ENCODE measurements at regions not wholly inside any gene's neighbourhood (a gene's known extent, or its start where the extent isn't known, plus 50 kb on each side); places are given as distances from the start of the nearest gene placed in this dataset.
"Not testable (repeated sequence)": the region's sequence is repeated elsewhere in the genome, so short reads cannot be mapped to it uniquely, and the experiment has no call there.

DNA sequence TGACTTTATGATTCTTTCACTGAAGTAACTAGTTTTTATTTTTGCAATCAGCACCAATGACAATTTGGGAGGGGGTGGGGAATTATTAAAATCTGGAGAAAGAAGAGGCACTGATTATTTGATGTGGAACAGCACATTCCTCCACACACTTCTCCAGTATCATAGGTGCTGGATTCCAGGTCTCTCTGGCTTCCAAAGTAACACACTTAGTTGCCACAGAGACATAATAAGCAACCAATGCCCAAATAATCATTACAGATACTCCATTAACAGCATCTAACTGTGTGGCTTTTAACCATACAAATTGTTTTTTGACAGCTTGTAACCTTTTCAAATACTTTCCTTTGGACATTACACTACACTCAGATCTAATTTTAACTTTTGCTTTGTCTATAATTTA lies 131.0 kb upstream of the CDIN1 start:
- Histone ChIP-seq H3K4me3 (ENCODE audit: low read length) (no peak overlapping the region), H3K9me3 (replicated peaks; ENCODE audit: control insufficient read depth, low read depth, low read length) (no peaks in the 10 kb centered on the region), H3K27ac (ENCODE audit: low read length) (no peak overlapping the region), H3K4me1 (ENCODE audit: control insufficient read depth, insufficient read depth, low read length) (no peaks in the 10 kb centered on the region), H3K36me3 (ENCODE audit: control insufficient read depth, insufficient read depth, low read length) (no peaks in the 10 kb centered on the region), H3K27me3 (ENCODE audit: control insufficient read depth, insufficient read depth, low read length) (no peaks in the 10 kb centered on the region)
- no peak for DNase-seq

DNA sequence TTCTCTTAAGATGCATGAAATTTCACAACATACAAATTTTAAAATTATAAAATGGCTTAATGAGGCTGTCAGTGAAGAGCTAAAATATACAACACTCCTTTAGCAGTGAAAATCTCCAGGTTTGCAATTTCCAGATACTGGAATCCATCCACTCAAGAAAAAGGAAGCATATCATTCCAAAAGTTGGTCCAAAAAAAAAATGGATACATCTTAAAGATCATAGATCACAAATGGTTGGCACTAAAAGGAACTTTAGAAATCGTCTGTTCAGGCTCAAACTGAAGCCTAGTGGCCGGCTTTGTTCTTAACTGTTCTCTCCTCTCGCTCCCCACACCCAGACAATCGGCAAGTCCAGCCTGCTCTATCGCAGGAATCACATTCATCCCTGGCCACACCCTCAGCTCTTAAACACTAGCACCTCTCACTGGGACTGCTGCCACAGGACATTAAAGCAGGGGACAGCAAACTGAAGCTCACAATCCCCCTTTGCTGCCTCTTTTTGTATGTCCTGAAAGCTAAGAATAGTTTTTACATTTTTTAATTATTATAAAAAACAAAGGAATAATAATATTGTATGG lies 130.3 kb upstream of the CDIN1 start:
- WGBS (ENCODE audit: insufficient coverage) = 29% methylated on average over 5 of the region's 5 CpGs
- Histone ChIP-seq H3K9me3 (replicated peaks; ENCODE audit: control insufficient read depth, low read depth, low read length) (no peaks in the 10 kb centered on the region), H3K36me3 (ENCODE audit: control insufficient read depth, insufficient read depth, low read length) (no peaks in the 10 kb centered on the region), H3K4me3 (ENCODE audit: low read length) (no peak overlapping the region), H3K4me1 (ENCODE audit: control insufficient read depth, insufficient read depth, low read length) (no peaks in the 10 kb centered on the region), H3K27ac (ENCODE audit: low read length) (no peak overlapping the region), H3K27me3 (ENCODE audit: control insufficient read depth, insufficient read depth, low read length) (no peaks in the 10 kb centered on the region)
- no peak for DNase-seq

DNA sequence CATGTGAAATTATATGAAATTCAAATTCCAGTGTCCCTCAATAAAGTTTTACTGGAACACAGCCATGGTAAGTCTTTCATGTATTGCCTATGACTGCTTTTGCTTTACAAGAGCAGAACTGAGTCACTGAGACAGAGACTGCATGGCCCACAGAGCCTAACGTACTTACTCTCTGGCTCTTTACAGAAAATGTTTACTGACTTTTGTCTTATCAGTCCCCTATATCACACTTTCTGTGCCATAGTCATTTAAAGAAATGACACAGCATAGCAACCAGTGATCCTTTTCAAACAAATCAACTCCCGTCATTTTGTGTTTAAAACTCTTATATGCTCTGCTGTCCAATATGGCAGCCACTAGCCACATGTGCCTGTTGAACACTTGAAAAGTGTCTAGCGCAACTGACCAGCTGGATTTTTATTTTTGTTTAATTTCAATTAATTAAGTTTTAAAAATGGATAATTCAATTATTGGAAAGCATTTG lies 129.7 kb upstream of the CDIN1 start:
- H3K4me3 ChIP-seq (ENCODE audit: low read length) = no peak overlapping the region
- no peak for DNase-seq
- H3K9me3 ChIP-seq (replicated peaks; ENCODE audit: control insufficient read depth, low read depth, low read length) = no peaks in the 10 kb centered on the region
- no peak overlapping the region for H3K27ac ChIP-seq (ENCODE audit: low read length)
- no peaks in the 10 kb centered on the region for H3K36me3 ChIP-seq (ENCODE audit: control insufficient read depth, insufficient read depth, low read length)
- WGBS (ENCODE audit: insufficient coverage) = 100% methylated on average over 1 of the region's 3 CpGs
- H3K27me3 ChIP-seq (ENCODE audit: control insufficient read depth, insufficient read depth, low read length) = no peaks in the 10 kb centered on the region
- H3K4me1 ChIP-seq (ENCODE audit: control insufficient read depth, insufficient read depth, low read length) = no peaks in the 10 kb centered on the region

DNA sequence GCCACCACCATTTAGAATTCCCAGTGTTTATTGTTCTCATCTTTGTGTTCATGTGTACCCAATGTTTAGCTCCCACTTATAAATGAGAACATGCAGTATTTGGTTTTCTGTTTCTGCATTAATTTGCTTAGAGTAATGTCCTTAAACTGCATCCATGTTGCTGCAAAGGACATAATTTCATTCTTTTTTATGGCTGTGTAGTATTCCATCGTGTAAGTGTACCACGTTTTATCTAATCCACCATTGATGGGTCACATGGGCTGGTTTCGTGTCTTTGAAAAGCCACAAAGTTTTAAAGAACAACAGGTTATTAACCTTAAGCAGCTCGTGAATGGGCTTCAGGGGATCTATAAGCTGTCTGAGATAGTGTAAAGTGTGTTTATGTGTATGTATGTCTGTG lies 125.2 kb upstream of the CDIN1 start:
- not testable (repeated sequence) for H3K4me1 ChIP-seq (ENCODE audit: control insufficient read depth, insufficient read depth, low read length); H3K4me3 ChIP-seq (ENCODE audit: low read length); H3K36me3 ChIP-seq (ENCODE audit: control insufficient read depth, insufficient read depth, low read length); H3K27me3 ChIP-seq (ENCODE audit: control insufficient read depth, insufficient read depth, low read length); H3K27ac ChIP-seq (ENCODE audit: low read length); H3K9me3 ChIP-seq (replicated peaks; ENCODE audit: control insufficient read depth, low read depth, low read length); DNase-seq
- WGBS (ENCODE audit: insufficient coverage) = 80% methylated on average over 1 of the region's 4 CpGs

DNA sequence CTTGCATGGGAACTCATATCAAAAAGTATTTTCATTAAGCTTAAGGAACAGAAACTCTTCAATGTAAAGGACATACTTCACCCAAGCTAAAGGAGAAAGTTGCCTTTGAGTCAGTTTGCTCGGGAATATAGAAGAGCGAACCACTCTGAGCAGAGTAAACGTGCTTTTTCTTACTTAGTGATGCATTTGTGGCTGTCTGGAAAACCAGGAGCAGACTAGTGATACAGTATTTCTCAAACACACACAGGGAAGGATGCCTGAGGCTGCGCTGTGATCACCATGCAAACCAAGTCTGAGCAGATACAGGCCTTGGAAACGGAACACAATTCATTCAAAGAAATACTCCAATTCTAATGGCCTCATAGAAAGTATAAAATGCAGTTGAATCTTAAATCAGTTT lies 121.0 kb upstream of the CDIN1 start:
- peak; percentile 10 for DNase-seq
- Histone ChIP-seq H3K4me1 (ENCODE audit: control insufficient read depth, insufficient read depth, low read length) (no peaks in the 10 kb centered on the region), H3K9me3 (replicated peaks; ENCODE audit: control insufficient read depth, low read depth, low read length) (no peaks in the 10 kb centered on the region), H3K27me3 (ENCODE audit: control insufficient read depth, insufficient read depth, low read length) (no peaks in the 10 kb centered on the region), H3K27ac (ENCODE audit: low read length) (no peak overlapping the region), H3K4me3 (ENCODE audit: low read length) (no peak overlapping the region), H3K36me3 (ENCODE audit: control insufficient read depth, insufficient read depth, low read length) (no peaks in the 10 kb centered on the region)
- 20% methylated on average over 2 of the region's 5 CpGs for WGBS (ENCODE audit: insufficient coverage)

DNA sequence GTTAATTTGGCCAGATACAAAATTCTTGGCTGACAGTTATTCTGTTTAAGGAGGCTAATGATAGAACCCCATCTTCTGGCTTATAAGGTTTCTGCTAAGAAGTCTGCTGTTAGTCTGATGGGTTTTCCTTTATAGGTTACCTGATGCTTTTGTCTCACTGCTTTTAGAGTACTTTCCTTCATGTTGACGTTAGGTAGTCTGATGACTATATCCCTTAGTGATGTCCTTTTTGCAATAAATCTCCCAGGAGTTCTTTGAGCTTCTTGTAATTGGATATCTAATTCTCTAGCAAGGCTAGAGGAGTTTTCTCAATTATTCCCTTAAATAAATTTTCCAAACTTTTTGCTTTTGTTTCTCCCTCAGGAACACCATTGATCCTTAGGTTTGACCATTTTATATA lies 114.1 kb upstream of the CDIN1 start:
- DNase-seq = no peak
- WGBS (ENCODE audit: insufficient coverage) = no CpG with 5 or more reads among the region's 1 CpG
- H3K4me3 ChIP-seq (ENCODE audit: low read length) = no peak overlapping the region
- H3K36me3 ChIP-seq (ENCODE audit: control insufficient read depth, insufficient read depth, low read length) = no peaks in the 10 kb centered on the region
- no peak overlapping the region for H3K27ac ChIP-seq (ENCODE audit: low read length)
- H3K4me1 ChIP-seq (ENCODE audit: control insufficient read depth, insufficient read depth, low read length) = no peaks in the 10 kb centered on the region
- H3K9me3 ChIP-seq (replicated peaks; ENCODE audit: control insufficient read depth, low read depth, low read length) = no peaks in the 10 kb centered on the region
- H3K27me3 ChIP-seq (ENCODE audit: control insufficient read depth, insufficient read depth, low read length) = no peaks in the 10 kb centered on the region

DNA sequence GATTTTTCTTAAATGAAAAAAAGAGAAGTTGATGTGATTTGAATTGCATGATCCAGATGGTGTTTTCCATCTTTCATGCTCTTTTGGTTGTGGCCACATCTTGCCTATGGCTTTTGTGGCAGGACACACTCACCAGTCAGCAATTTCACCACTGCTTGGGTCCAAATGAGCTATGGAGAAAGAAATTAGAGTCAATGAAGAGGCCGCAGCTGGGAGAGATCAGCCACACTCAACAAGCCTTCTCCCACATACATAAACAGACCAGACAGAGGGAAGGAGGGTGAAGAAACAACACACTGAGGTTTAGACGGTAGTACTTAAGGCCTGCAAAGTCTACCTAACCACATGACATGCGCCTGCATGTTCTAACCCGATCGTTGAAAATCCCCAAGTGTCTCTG lies 110.7 kb upstream of the CDIN1 start:
- H3K27me3 ChIP-seq (ENCODE audit: control insufficient read depth, insufficient read depth, low read length) = no peaks in the 10 kb centered on the region
- H3K27ac ChIP-seq (ENCODE audit: low read length) = no peak overlapping the region
- no peak for DNase-seq
- no peak overlapping the region for H3K4me3 ChIP-seq (ENCODE audit: low read length)
- no peaks in the 10 kb centered on the region for H3K4me1 ChIP-seq (ENCODE audit: control insufficient read depth, insufficient read depth, low read length)
- no peaks in the 10 kb centered on the region for H3K36me3 ChIP-seq (ENCODE audit: control insufficient read depth, insufficient read depth, low read length)
- no CpG with 5 or more reads among the region's 5 CpGs for WGBS (ENCODE audit: insufficient coverage)
- H3K9me3 ChIP-seq (replicated peaks; ENCODE audit: control insufficient read depth, low read depth, low read length) = no peaks in the 10 kb centered on the region

DNA sequence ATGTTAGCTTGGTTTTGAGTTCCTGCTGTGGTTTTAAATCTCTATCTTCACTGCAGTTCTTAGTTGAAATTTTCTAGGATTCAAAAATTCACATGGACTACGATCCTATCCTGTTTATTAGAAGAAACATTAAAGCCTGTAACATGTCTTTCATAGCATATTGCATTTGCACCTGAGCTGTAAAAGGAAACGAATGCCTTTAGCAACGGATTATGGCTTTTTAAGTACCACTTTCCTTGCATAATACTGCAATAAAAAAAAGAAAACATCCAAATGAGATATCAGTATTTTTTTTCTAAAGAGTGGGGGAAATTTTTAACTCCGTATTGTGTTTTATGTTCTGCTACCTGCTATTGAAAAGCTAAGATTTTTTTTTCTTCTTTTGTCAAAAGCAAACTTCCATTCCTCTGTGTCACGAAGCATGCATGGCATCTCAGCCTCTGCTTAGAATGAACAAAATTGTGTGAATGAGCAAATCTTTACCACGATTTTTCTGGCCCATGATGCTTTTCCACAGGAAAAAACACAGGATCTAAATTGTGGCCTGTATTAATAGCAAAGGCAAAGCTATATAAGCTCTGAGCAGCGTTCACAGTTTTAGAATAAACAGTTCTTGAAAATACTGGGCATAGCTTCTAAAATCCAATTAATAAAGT lies 110.0 kb upstream of the CDIN1 start:
- Histone ChIP-seq H3K36me3 (ENCODE audit: control insufficient read depth, insufficient read depth, low read length) (no peaks in the 10 kb centered on the region), H3K4me3 (ENCODE audit: low read length) (no peak overlapping the region), H3K27me3 (ENCODE audit: control insufficient read depth, insufficient read depth, low read length) (no peaks in the 10 kb centered on the region), H3K4me1 (ENCODE audit: control insufficient read depth, insufficient read depth, low read length) (no peaks in the 10 kb centered on the region), H3K9me3 (replicated peaks; ENCODE audit: control insufficient read depth, low read depth, low read length) (no peaks in the 10 kb centered on the region), H3K27ac (ENCODE audit: low read length) (no peak overlapping the region)
- WGBS (ENCODE audit: insufficient coverage) = 20% methylated on average over 1 of the region's 7 CpGs
- DNase-seq = no peak

DNA sequence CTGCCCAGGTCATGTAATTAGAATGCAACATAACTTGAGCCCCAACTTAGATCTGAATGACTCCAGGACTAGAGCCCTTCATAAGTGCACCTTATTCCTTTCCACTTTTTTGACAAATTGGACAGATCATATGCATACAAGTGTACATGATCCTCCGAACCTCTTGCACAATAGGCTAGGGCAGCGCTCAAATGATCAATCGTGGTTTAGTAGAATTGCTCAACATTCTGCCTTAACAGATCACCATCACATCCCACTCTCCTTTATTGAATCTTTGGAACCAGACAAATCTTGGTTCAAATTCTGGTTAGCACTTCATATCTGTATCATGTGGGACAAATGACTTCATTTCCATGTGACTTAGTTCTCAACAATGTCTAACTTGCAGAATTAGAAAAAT lies 106.8 kb upstream of the CDIN1 start:
- no peak for DNase-seq
- WGBS (ENCODE audit: insufficient coverage) = no CpG with 5 or more reads among the region's 3 CpGs
- Histone ChIP-seq H3K27me3 (ENCODE audit: control insufficient read depth, insufficient read depth, low read length) (no peaks in the 10 kb centered on the region), H3K4me1 (ENCODE audit: control insufficient read depth, insufficient read depth, low read length) (no peaks in the 10 kb centered on the region), H3K36me3 (ENCODE audit: control insufficient read depth, insufficient read depth, low read length) (no peaks in the 10 kb centered on the region), H3K4me3 (ENCODE audit: low read length) (no peak overlapping the region), H3K27ac (ENCODE audit: low read length) (no peak overlapping the region), H3K9me3 (replicated peaks; ENCODE audit: control insufficient read depth, low read depth, low read length) (no peaks in the 10 kb centered on the region)

DNA sequence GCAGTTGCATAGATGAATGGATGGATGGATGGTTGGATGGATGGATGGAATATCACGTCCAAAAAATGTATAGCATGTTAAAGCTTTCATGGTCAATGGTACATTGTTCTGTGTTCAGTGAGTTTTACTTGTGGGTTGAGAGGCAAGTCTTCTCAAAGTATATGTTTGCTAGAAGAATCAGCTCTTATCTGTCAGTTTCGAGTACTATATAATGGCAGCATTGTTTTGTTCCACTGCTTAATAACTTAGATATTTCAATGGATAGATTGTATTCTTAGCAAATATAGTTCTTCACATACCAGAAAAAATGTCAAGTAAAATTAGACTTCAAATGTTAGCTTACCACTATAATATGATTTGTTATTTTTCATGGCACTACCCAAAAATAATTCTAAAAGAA lies 100.9 kb upstream of the CDIN1 start:
- no peaks in the 10 kb centered on the region for H3K4me1 ChIP-seq (ENCODE audit: control insufficient read depth, insufficient read depth, low read length)
- no peak overlapping the region for H3K4me3 ChIP-seq (ENCODE audit: low read length)
- DNase-seq = no peak
- no peaks in the 10 kb centered on the region for H3K27me3 ChIP-seq (ENCODE audit: control insufficient read depth, insufficient read depth, low read length)
- WGBS (ENCODE audit: insufficient coverage) = 100% methylated on average over 1 of the region's 2 CpGs
- H3K36me3 ChIP-seq (ENCODE audit: control insufficient read depth, insufficient read depth, low read length) = no peaks in the 10 kb centered on the region
- H3K27ac ChIP-seq (ENCODE audit: low read length) = no peak overlapping the region
- H3K9me3 ChIP-seq (replicated peaks; ENCODE audit: control insufficient read depth, low read depth, low read length) = no peaks in the 10 kb centered on the region

Measured in muscle of leg (tissue), 3 donors.